HL-60 (cell line): ENCODE measurements at regions not wholly inside any gene's neighbourhood (a gene's known extent, or its start where the extent isn't known, plus 50 kb on each side); places are given as distances from the start of the nearest gene placed in this dataset.

Experiments used
- DNase-seq, 2 experiments: peaks; one replicate each; pipeline ENCODE4 v3.0.0-alpha.2; 2010 to 2020; ENCODE audit warnings: low read depth in 1 of 2, low spot score in 1 of 2
- H3K27ac ChIP-seq: fragments of 250-450 bp; sonication (Bioruptor Pico); replicated peaks from 2 replicates; pipeline ENCODE4 v1.5.1; 2020; ENCODE audit warnings: mild to moderate bottlenecking, moderate library complexity
- H3K27me3 ChIP-seq: fragments of 250-450 bp; sonication (Bioruptor Pico); 2 replicates; pipeline ENCODE4 v1.5.1; 2021; ENCODE audit warnings: mild to moderate bottlenecking, moderate library complexity; ENCODE audit not compliant: insufficient read depth, poor library complexity, severe bottlenecking
- H3K4me3 ChIP-seq: replicated peaks from 2 replicates; pipeline ENCODE4 v1.5.1; 2011; ENCODE audit warnings: mild to moderate bottlenecking, control low read depth, low read length; ENCODE audit not compliant: insufficient read depth
- CTCF ChIP-seq: IDR thresholded peaks from one replicate; pipeline ENCODE4 v1.5.1; 2011; ENCODE audit warnings: low read length, control low read depth, inconsistent platforms; ENCODE audit not compliant: insufficient read depth
- GABPA ChIP-seq: IDR thresholded peaks from 2 replicates; pipeline ENCODE4 v1.6.1; 2012; ENCODE audit warnings: low read depth
- POLR2AphosphoS5 ChIP-seq: IDR thresholded peaks from 2 replicates; pipeline ENCODE4 v1.6.1; 2012; ENCODE audit warnings: low read depth
- REST ChIP-seq: IDR thresholded peaks from 2 replicates; pipeline ENCODE4 v1.6.1; 2012; ENCODE audit warnings: low read depth; ENCODE audit not compliant: insufficient replicate concordance
- SPI1 ChIP-seq: IDR thresholded peaks from 2 replicates; pipeline ENCODE4 v1.6.1; 2012; ENCODE audit warnings: low read depth, mild to moderate bottlenecking, borderline replicate concordance

- no peak for TF ChIP-seq GABPA
- TF ChIP-seq POLR2AphosphoS5 = no peak
- TF ChIP-seq CTCF = no peak
- no peak for TF ChIP-seq REST
- TF ChIP-seq SPI1 = no peak
Observed at GRCh38 chr2:83757329-83757728, 701.8 kb downstream of the SUCLG1 start.

GRCh38 chr2:83756219-83756618, 702.9 kb downstream of the SUCLG1 start:
- DNase-seq = no peak
- H3K4me3 ChIP-seq = no peak overlapping the region
- H3K27ac ChIP-seq = no peak overlapping the region
- TF ChIP-seq CTCF (no peak), GABPA (no peak), SPI1 (no peak), REST (no peak)
- H3K27me3 ChIP-seq = no peaks in the 10 kb centered on the region

More at GRCh38 chr2:83757329-83757728, 701.8 kb downstream of the SUCLG1 start:
- Histone ChIP-seq H3K4me3 (no peak overlapping the region), H3K27ac (no peak overlapping the region), H3K27me3 (no peaks in the 10 kb centered on the region)
- DNase-seq = no peak

- H3K27ac ChIP-seq = no peak overlapping the region
- TF ChIP-seq SPI1 (no peak), CTCF (no peak), REST (no peak), POLR2AphosphoS5 (no peak), GABPA (no peak)
- no peak for DNase-seq
- H3K4me3 ChIP-seq = no peak overlapping the region
- no peaks in the 10 kb centered on the region for H3K27me3 ChIP-seq
Observed at GRCh38 chr2:83747141-83747540, 711.9 kb downstream of the SUCLG1 start.
